GM19023 (cell line): ENCODE measurements at regions not wholly inside any gene's neighbourhood (a gene's known extent, or its start where the extent isn't known, plus 50 kb on each side); places are given as distances from the start of the nearest gene placed in this dataset.
A peak's percentile ranks its signal among the peaks of the same experiment; 100 is the strongest.

Experiments used
- ATAC-seq: cut with Tn5 transposase; IDR thresholded peaks from one replicate; pipeline ENCODE4 v1.9.1; 2021; ENCODE audit warnings: mild to moderate bottlenecking, moderate library complexity; ENCODE audit not compliant: unreplicated experiment

DNA sequence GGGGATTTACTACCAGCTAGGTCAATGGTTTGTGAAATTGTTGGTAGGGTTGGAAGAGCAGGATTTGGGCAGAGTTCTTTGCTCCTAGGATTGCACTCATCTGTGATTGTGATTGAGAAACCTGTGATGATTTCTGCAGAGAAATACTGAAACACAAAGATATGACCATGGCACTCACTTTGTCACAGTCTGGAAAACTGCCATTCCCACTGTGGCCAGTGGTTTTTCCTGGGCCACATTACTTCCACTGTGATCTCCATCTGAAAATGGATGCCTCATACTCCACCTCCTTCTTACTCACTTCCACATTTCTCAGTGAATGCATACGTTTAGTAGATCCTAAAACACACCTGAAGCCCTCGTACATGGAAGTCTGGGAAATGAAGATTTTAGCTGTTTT is 593.2 kb downstream of the LMO7 start:
- no peak for ATAC-seq

DNA sequence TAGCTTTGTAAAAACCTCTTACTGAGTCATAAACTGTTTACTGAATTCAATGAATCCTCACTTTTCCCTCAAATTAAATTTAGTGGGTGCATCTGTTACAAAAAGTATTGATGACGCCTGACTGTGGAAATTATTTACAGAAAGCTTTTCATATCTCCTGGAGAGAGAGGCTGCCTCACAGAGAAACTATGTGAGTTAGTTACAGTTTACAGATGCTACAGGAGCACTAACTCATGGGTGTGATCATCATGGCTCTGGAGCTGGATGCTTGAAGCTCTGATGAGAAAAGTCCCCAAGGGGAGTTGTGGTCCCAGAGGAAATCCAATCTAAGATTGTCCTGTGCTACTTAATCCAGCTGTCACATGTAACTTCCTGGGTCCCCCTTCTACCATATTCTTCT is 590.8 kb downstream of the LMO7 start:
- ATAC-seq, result no peak

DNA sequence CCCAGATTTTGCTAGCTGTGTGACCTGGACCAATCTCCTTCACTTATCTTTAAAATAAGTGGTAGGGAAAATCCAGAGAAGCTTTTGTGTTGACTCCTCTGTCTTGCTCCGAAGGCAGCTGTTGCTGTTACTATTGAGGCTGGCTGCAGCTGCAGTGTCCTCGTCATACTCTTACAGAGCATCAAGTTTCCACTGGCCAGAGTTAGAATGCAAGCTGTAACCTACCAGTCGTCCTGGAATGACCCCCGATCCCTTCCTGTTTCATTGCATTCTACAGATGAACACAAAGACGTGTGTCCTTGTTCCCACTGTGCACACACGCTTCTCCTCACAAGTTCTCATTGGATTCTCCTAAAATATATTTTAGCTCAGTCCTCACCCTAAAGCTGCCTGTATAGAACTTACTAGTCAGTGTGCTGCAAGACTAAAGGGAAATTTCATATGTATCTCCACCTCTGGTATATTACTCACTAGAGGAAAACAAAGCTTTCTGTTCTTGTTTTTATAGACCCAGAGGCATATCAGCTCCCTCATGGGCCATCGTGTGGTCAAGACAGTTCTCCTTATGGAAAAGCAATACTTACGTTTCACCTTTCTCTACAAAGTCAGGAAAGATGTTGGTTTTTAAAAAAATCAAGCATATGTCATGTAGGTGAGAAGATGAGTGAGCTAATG is 589.8 kb downstream of the LMO7 start:
- ATAC-seq, result no peak

DNA sequence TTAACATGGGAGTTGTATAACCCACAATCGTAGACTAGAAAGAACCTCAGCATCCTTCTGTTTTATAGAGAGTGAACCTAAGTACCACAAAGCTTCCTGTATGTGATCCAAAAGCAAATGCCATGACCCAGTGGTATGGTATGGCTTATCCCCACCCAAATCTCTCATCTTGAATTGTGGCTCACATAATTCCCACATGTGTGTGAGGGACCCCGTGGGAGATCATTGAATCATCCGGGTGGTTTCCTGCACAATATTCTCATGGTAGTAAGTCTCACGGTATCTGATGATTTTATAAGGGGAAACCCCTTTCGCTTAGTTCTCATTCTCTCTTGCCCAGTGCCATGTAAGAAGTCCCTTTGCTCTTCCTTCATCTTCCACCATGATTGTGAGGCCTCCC is 587.9 kb downstream of the LMO7 start:
- ATAC-seq, result no peak

DNA sequence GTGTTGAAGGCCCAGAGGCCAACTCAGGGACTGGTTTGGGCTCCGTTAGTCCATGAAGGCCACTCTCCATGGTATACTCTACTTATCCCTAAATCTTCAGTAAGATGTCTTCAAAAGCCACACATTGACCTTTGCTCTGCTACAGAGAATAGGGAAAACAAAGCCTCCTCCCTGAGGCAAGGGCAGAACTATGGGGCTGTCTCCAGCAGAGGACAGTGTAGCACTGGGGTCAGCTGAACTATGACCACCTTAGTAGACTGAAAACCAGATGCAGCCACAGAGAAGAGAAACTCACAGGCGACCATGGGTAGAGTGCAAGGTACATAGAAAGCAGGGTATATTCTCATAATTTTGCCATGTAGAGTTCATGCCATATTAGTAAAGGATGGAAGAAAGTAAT is 587.4 kb downstream of the LMO7 start:
- ATAC-seq, result no peak

DNA sequence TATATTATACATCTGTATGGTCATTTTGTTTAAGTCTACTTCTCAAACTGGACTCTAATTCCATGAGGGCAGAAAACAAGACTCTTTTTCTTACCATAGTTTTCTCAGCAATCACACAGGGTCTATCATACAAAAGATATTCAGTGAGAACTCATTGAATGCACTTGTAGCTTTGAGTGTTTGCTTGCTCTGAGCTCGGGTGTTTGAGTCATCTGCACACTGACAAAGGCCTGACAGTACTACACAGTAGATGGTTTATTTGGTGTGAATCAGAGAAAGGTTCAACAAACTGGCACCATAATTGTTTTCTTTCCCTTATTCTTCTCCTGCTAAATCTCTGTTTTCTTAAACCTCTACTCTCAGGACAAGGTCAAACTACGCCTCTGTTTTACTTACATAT is 586.4 kb downstream of the LMO7 start:
- ATAC-seq, result no peak

DNA sequence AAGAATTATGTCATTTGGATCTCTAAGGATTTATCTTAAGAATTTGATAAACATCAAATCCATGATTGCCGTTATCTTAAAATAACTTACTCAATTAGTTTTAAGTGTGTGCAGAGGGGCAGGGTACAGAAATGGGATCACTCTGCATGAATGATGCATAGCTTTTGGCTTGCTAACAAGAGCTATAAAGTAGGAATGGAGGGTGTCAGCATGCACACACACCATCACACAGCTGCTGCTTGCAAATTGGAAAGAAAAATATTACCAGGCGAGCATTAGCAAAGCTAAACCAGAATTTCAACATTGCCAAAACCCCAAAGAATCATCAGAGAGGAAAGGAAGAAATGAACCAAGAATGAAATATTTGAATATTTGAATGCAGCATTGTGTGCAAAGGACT is 580.6 kb downstream of the LMO7 start:
- no peak for ATAC-seq

DNA sequence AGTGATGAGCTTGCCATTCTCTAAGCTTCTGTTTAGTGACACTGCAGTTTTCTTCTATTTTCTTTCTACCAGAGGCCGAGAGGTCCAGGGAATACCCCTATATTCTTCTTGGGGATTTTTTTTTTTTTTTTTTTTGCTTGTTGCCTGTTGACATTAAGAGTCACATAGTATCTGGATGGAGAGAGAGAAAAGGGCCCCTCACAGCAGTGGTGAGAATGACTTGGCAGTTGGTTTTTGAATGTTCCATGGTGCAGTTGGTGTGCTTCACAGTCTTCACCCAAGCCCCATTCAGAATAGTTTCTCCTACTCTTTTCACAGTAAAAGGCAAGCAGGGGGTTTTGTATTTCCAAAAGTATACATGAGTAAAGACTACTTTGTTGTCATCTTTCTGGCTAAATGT is 577.9 kb downstream of the LMO7 start:
- ATAC-seq, result peak; percentile 25

DNA sequence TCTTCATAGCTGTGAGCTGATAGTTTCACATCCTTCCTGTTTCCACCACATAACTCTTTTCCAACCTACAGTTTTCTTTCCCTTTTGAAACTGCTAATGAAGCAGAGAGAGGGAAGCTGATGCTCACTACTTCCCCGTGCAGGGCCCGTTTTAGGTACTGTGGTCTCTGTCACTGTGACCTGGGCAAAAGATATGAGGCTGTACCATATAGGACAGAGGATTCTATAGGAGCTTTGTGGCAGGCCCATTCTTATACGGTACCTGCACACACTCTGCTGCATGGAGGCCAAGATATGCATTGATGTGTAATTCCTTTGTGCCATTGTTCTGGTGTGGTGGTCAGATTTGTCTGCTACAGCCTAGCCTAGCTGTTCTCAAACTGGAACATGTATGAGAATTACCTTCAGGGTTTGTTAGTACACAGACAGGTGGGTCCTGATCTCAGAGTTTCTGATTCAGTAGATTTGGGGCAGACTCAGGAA is 577.3 kb downstream of the LMO7 start:
- ATAC-seq, result peak; percentile 57

DNA sequence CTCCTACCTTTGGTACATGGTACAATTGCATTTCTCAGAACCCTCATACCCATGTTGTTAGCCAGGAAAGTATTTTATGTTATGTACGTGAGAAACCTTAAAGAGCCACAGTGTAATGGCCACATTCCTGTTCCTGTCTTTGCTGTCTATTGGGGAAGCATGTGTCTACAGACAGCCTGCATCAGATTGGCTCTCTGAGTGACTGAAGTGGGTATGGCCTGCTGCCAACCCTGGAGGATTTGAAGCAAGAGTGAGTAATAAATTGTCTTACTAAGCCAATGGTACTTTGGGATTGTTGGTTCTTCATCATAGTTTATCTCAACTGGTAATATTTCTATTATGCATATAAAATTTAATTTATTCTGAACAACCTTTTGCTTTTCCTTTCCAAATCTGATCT is 574.1 kb downstream of the LMO7 start:
- no peak for ATAC-seq

DNA sequence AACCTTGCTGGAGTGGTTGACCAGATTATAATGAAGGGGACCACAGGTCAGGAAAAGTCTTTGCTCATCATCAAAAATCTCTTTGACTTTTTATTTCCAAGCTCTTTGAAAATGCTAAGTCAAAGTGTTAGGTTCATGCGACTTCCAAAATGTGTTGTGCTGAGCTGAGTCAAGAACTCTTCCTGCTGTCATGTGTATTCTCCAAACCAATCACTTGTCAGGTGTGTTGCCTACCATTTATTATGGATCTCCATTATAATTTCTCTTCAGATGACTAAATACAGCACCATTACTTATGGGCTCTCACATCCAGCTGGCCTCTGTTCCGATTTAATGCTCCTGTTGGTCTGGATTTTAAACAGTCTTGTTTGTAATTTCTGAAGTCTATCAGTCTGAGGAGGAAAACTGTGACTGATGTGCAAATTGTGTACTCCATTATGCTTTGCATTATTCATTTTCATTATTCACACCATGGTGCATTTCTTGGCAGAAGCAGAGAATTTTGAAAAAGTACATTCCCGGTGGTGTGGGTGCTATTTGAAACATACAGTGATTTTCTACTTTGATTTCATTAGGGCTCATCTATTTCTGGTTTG is 562.5 kb downstream of the LMO7 start:
- no peak for ATAC-seq

DNA sequence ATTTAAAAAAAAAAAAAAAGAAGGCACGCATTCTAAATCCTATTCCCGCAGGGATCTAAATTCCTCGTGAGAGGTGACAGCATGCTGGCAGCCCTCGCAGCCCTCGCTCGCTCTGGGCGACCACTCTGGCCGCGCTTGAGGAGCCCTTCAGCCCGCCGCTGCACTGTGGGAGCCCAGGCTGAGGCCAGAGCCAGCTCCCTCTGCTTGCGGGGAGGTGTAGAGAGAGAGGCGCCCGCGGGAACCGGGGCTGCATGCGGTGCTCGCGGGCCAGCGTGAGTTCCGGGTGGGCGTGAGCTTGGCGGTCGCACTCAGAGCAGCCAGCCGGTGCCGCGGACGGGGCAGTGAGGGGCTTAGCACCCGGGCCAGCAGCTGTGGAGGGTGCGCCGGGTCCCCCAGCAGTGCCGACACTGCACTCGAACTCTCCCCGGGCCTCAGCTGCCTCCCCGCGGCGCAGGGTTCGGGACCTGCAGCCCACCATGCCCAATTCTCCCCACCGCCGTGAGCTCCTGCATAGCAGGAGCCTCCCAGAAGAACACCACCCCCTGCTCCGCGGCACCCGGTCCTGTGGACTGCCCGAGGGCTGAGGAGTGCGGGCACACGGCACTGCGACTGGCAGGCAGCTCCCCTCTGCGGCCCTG is 553.9 kb downstream of the LMO7 start:
- ATAC-seq, result no peak

DNA sequence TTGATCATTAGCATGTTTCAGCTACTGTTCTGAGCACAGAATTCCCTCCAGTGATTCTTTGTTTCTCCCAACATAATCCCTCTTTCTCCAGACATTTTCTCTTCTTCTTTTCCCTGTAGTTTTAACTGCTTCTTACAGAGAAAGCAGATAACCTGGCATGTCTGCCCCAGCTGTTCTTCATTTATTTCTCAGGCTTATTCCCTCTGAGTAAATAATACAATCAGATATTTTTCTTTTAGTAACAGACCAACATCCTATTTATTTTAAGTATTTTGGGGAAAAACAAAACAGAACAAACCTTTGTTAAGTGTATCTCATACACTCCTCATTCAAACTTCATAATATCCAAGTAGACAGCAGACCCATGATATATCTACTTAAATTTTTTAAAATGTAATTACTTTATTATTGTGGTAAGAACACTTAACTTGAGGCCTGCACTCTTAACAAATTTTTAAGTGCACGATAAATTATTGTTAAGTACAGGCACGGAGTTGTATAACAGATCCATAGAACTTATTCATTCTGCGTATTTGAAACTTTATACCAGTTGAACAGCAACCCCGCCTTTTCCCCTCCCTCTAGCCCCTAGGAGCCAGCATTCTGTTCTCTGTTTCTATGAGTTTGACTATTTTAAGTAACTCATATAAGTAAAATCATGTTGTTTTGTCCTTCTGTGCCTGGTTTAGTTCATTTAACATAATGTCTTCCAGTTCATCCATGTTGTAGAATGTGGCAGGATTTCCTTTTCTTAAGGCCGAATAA is 540.0 kb downstream of the LMO7 start:
- no peak for ATAC-seq

DNA sequence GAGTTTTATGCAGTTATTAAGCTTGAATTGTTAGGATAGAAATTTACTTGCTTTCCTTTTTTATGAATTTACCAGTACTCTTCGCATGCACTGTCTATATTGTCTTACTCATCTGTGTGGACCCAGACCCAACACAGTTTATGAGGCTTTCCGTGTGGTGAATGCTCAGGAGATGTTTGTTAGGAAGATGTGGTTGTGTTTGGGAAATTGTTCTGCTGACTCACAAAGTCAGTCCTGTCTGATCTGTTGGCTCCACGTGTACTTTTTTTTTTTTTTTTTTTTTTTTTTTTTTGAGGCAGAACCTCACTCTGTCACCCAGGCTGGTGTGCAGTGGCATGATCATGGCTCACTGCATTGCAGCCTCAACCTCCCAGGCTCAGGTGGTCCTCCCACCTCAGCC is 532.5 kb downstream of the LMO7 start:
- ATAC-seq, result no peak

DNA sequence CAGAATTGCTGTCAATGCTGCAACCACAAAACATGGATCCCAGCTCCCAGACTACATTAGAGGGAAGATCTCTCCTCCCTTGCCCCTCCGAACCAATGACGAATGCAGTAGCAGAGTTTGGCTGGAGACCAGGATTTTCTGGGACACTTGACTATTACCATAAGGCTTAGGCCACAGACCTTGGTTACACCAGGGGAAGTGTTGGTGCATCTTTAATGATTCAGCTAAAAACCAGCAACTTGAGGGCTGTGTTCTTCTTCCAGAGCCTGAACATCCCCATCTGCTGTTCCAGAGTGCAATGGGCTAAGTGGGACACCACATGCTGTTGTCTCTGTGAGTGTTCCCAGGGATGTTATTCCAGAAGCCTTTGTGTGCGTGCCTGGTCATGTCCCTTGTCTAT is 528.2 kb downstream of the LMO7 start:
- no peak for ATAC-seq

DNA sequence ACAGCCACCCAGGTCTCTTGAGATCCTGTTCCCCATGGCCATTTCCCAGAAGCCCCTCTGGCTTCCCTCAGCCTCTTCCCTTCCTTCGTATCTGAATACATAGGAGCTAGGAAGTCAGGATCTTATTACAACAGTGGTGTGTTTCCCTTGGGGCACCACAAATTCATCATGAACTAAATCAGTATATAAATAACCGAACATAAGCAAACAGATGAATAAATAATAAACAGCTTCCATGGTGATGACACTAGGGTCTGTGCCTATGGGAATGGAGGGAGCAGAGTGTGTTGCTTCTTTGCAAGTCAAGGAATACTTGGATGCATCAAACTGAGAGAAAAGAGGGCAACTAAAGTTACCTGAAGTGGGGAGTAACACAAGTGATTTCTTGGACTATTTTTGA is 527.6 kb downstream of the LMO7 start:
- ATAC-seq, result no peak

DNA sequence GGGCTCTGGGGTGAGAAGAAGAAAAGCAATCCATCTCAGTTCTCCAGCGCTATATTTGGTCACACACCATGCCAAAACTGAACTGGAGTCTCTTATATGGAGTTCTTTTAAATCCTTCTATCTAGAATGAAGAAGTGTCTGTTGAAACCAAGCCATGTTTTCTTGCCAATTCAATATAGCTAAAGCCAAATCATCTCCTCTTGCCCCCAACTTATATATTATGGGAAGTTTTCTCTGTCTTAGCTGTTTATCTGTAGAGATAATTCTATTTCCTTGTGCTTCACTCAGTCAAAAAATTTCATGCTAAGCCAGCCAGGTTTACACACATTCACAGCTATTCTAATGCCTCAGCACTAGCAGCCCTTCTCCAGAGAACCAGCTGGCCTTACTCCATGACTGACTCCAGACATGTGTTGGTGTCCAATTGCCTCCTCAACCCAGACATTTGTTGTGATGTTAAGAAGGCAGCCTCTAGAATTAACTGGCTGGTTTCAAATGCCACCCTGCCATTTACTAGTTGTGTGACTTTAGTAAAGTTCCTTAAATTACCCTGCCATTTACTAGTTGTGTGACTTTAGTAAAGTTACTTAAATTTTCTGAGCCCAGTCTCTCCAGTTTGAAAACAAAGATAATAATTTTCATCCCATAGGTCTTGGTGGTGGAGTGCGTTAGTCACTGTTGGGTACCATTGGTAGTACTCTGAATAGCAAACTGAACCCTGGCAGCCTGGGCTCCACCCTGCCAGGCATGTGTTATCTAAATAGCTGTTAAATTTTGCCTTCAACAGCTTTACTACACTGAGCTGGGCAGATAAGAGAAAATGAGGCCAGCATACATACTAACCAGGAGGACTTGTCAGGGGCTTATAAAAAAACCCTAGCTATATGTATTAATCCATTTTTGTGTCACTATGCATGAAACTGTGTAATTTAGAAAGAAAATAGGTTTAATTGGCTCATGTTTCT is 525.1 kb downstream of the LMO7 start:
- ATAC-seq, result no peak

DNA sequence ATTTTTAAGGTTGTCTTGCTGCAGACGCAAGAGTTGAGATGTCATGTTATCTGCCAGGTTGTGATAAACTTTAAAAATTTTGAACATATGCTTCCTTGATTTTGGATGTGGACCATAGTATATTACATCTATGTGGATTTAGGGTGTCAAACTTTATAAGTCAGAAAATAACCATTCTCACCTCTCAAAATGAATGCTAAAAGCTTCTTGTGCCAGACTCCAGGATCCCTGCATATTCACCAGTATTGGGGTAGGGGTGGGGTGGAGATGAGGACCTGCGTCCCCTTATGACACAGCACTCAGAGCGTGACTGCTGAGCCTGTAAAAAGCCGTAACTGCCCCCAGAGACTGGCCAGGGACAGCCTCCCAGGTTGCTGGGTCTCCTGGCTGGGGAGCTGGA is 524.4 kb downstream of the LMO7 start:
- no peak for ATAC-seq

DNA sequence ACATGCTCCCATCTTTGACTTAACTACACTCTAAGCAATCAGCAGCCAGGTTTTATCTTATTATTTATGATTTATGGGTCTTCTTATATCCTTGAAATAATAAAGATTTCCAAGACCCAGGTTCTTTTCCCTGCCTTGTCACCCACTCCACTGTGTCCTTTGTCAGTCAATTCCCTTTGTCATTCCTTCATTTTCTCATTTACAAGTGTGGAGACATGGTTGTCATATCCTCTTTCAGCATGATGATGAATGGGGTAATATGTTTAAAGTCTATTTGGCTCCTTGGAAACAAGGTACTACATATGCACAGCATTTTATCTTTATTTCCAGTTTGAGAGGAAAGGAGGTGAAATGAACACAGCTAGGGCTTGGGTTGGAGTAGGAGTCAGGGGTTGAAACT is 521.8 kb downstream of the LMO7 start:
- no peak for ATAC-seq

DNA sequence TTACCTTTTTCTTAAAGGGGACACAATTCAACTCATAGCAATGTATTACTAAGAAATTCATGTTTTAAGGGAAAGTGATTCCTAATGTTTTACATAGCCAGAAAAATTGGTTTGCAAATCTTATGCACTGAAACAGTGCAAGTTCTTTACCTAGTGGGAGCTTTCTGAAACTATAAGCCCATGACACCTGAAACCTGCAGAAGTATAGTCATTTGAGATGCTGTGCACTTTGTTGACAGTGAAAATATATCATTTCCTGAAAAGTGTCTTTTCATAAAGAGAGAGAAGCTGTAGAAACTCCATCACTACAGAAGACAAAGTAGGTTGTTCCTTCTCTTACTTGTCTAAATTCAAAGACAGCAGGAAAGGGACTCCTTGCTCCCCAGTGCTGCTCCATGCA is 517.1 kb downstream of the LMO7 start:
- no peak for ATAC-seq

DNA sequence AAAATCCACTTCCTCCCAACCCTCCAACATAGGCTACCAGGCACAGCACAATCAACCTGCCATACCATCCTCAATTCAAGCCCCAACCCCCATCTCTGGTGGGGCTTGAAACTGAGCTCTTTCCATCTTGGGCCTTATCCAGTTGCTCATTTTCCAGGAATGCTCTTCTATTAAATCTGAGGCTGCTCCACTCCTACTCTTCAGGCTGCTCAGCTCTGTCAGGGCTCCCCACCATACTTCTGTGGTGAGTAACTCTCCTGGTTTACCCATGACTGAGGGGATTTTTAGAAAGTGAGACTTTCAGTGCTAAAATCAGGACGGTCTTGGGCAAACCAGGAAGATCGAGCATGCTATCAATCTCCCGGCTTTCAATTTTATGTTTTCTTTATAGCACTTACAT is 512.8 kb downstream of the LMO7 start:
- ATAC-seq, result no peak
